SK-N-SH (cell line): ENCODE measurements at regions not wholly inside any gene's neighbourhood (a gene's known extent, or its start where the extent isn't known, plus 50 kb on each side); places are given as distances from the start of the nearest gene placed in this dataset.

Experiments used
- EP300 ChIP-seq, 2 experiments: IDR thresholded peaks; 2 replicates each; pipeline versions ENCODE4 v1.4.0 to v1.6.1; 2012; ENCODE audit warnings: borderline replicate concordance in 1 of 2, low read depth in 1 of 2, low read length in 1 of 2
- RFX5 ChIP-seq: IDR thresholded peaks from 2 replicates; pipeline ENCODE4 v1.6.1; 2012; ENCODE audit warnings: mild to moderate bottlenecking, improper control_type of control experiment, low read length
- TF ChIP-seq, protein P1 (sequence below): fragments of 200-600 bp; sonication (generic); IDR thresholded peaks from 2 replicates; pipeline ENCODE4 v1.6.1; 2017; ENCODE audit warnings: antibody characterized with exemption, mild to moderate bottlenecking, moderate library complexity

GRCh38 chr1:80417671-80418070, 1383.1 kb upstream of the ADGRL2 start:
- TF ChIP-seq RFX5 (no peak), EP300 (IDR thresholded peaks at IDR 0.05; ENCODE audit: borderline replicate concordance in 1 of 2, low read depth in 1 of 2, low read length in 1 of 2) (no peak)
- TF ChIP-seq, protein P1, sequence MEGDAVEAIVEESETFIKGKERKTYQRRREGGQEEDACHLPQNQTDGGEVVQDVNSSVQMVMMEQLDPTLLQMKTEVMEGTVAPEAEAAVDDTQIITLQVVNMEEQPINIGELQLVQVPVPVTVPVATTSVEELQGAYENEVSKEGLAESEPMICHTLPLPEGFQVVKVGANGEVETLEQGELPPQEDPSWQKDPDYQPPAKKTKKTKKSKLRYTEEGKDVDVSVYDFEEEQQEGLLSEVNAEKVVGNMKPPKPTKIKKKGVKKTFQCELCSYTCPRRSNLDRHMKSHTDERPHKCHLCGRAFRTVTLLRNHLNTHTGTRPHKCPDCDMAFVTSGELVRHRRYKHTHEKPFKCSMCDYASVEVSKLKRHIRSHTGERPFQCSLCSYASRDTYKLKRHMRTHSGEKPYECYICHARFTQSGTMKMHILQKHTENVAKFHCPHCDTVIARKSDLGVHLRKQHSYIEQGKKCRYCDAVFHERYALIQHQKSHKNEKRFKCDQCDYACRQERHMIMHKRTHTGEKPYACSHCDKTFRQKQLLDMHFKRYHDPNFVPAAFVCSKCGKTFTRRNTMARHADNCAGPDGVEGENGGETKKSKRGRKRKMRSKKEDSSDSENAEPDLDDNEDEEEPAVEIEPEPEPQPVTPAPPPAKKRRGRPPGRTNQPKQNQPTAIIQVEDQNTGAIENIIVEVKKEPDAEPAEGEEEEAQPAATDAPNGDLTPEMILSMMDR, result no peak
